Neural crest cell (in vitro differentiated cells): ENCODE measurements at regions not wholly inside any gene's neighbourhood (a gene's known extent, or its start where the extent isn't known, plus 50 kb on each side); places are given as distances from the start of the nearest gene placed in this dataset.

Experiments
- DNase-seq: peaks from one replicate; pipeline ENCODE4 v3.0.0; 2021; ENCODE audit warnings: low read depth, mixed read lengths, low spot score
- H3K27ac Mint-ChIP-seq: one replicate; pipeline ENCODE4 v1.8.0; 2021; ENCODE audit warnings: mild to moderate bottlenecking, mixed read lengths; ENCODE audit not compliant: unreplicated experiment
- H3K27me3 Mint-ChIP-seq: 2 replicates; pipeline ENCODE4 v1.8.0; 2021; ENCODE audit warnings: low read depth, mild to moderate bottlenecking, mixed read lengths
- H3K36me3 Mint-ChIP-seq: 2 replicates; pipeline ENCODE4 v1.8.0; 2021; ENCODE audit warnings: low read depth, mild to moderate bottlenecking, mixed read lengths
- H3K4me1 Mint-ChIP-seq: 2 replicates; pipeline ENCODE4 v1.8.0; 2021; ENCODE audit warnings: mixed read lengths
- H3K4me3 Mint-ChIP-seq: one replicate; pipeline ENCODE4 v1.8.0; 2021; ENCODE audit warnings: mild to moderate bottlenecking, mixed read lengths
- H3K9me3 Mint-ChIP-seq: 2 replicates; pipeline ENCODE4 v1.8.0; 2021; ENCODE audit warnings: mixed read lengths
- CTCF ChIP-seq: fragments of 200-600 bp; sonication (generic); conservative IDR thresholded peaks from 2 replicates; pipeline ENCODE4 v1.5.0; 2021; ENCODE audit warnings: antibody characterized with exemption, mild to moderate bottlenecking

- Mint-ChIP-seq H3K4me1 (peaks cover 26% of the 10 kb centered on the region), H3K4me3 (no peak overlapping the region), H3K9me3 (no peaks in the 10 kb centered on the region), H3K27me3 (no peaks in the 10 kb centered on the region), H3K36me3 (no peaks in the 10 kb centered on the region), H3K27ac (peak overlapping the region; percentile 15)
- no peak for DNase-seq
- no peak for TF ChIP-seq CTCF
Measured at GRCh38 chr12:4041187-4041885, 168.1 kb upstream of the PARP11 start.

DNA sequence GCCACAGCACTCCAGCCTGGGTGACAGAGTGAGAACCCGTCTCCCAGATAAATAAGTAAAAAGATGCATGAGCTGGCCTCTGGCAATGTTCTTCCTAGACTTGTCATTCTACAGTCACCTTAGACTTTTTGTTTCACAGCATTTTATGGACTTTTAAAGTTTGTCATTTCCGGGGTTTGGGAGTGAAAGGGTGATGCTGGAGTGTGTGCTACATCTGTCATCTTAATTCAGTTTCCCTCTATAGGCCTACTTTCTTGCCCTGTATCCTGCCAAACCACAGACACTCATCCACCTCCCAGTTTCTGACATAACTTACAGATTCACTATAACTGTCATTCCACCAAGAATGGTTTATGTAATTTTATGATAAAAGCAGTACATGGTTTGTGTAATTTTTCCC is 166.7 kb upstream of the PARP11 start:
- no peak for DNase-seq
- no peak overlapping the region for H3K4me3 Mint-ChIP-seq
- no peaks in the 10 kb centered on the region for H3K27me3 Mint-ChIP-seq
- no peak for TF ChIP-seq CTCF
- H3K4me1 Mint-ChIP-seq, result peaks cover 13% of the 10 kb centered on the region
- H3K27ac Mint-ChIP-seq, result no peak overlapping the region
- no peaks in the 10 kb centered on the region for H3K9me3 Mint-ChIP-seq
- no peaks in the 10 kb centered on the region for H3K36me3 Mint-ChIP-seq

DNA sequence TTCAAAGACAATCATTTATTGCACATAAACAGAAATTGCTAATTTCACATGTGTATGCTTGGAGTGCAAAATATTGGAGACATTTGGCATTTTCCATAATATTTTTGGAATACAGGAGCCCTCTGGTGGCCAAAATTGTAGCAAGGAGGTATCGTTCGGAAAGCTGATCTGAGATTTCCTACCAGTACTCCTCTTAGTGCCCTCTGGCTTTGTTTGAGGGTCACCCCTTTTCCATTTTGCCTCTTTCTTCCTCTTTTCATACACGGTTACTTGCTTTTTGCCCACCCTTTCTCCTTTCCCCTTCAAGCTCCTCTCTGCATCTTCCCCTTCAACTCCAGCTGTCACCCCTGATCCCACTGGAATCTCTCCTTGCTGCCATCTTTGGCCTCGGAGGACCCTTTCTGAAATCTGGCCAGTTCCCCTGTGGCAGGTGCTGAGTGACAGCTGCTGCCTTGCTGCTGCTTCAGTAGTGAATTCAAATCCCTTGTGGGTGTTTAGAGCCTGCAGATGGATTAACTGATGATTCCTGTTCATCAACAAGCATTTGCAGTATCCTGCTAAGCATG is 164.6 kb upstream of the PARP11 start:
- Mint-ChIP-seq H3K36me3 (no peaks in the 10 kb centered on the region), H3K4me1 (peaks cover 12% of the 10 kb centered on the region), H3K27ac (no peak overlapping the region), H3K27me3 (peaks cover 2% of the 10 kb centered on the region), H3K4me3 (no peak overlapping the region), H3K9me3 (no peaks in the 10 kb centered on the region)
- TF ChIP-seq CTCF, result peak; percentile 96
- DNase-seq, result peak; percentile 45

DNA sequence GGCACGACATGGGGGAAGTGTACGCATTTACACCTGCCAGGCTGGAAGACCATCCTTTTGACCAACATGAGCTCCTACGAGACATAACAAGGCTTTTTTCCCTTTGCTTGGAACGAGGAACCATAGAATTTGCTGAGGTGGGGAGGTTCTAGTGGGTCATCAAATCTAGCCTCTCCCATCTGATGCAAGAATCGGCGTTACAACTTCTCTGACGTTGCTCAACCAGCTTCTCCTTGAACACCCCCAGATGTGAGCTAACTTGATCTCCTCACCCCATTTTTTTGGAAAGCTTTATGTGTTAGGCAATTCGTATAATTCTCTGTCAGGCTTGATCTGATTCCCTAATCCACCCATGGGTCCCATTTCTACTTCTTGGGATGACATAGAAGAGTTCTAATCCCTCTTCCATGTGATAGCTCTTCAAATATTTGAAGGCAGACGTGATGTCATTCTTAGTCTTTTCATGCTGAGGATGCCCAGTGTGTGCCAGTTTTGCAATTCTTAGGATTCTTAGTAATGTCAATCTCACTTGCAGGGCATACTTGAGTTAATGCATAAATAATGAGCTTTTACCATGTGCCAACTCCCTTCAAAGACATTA is 163.6 kb upstream of the PARP11 start:
- TF ChIP-seq CTCF, result no peak
- H3K4me3 Mint-ChIP-seq, result no peak overlapping the region
- peaks cover 2% of the 10 kb centered on the region for H3K27me3 Mint-ChIP-seq
- peaks cover 18% of the 10 kb centered on the region for H3K4me1 Mint-ChIP-seq
- H3K9me3 Mint-ChIP-seq, result no peaks in the 10 kb centered on the region
- H3K36me3 Mint-ChIP-seq, result no peaks in the 10 kb centered on the region
- H3K27ac Mint-ChIP-seq, result no peak overlapping the region
- no peak for DNase-seq

DNA sequence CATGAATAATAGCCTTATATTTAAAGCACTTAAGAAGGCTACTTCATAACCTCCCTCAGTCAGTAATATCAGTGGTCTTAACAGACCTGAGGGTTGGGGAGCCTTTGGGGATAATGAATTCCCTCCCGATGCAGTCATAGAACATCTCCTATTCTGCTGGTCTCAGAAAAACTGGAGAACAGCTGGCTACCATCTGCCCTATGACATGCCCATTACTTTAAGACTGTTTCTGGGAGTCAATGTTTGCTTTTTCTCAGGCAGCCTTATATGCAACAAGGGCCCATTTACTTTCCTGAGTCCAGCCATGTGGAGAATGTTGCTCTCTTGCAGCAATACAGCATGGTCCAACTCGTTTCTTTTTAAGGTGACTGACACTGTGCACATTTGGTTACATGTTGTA is 161.7 kb upstream of the PARP11 start:
- Mint-ChIP-seq H3K36me3 (no peaks in the 10 kb centered on the region), H3K4me3 (no peak overlapping the region), H3K27ac (no peak overlapping the region), H3K9me3 (no peaks in the 10 kb centered on the region), H3K27me3 (peaks cover 2% of the 10 kb centered on the region), H3K4me1 (peaks cover 28% of the 10 kb centered on the region)
- TF ChIP-seq CTCF, result no peak
- no peak for DNase-seq
